ENCODE measurements at regions not wholly inside any gene's neighbourhood (a gene's known extent, or its start where the extent isn't known, plus 50 kb on each side); places are given as distances from the start of the nearest gene placed in this dataset.

DNA sequence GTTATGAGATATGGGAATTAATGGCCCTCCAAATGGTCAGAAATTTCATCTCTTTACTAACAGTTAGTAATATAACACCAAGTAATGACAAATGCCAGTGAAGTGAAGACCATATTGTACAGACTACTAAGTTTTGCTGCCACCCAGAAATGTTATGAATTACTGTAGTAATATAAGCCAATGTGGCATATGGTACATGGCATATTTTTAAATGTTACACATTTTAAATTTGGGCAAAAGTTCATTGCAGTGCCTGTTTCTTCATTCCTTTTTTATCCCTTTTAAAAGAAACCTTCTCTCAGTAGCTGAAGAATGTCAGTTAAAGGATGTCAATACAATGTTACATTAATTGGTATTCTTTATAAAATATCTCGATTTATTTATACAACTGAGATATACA lies 626.5 kb upstream of the SLC8A1 start:
- TF ChIP-seq, protein P1, sequence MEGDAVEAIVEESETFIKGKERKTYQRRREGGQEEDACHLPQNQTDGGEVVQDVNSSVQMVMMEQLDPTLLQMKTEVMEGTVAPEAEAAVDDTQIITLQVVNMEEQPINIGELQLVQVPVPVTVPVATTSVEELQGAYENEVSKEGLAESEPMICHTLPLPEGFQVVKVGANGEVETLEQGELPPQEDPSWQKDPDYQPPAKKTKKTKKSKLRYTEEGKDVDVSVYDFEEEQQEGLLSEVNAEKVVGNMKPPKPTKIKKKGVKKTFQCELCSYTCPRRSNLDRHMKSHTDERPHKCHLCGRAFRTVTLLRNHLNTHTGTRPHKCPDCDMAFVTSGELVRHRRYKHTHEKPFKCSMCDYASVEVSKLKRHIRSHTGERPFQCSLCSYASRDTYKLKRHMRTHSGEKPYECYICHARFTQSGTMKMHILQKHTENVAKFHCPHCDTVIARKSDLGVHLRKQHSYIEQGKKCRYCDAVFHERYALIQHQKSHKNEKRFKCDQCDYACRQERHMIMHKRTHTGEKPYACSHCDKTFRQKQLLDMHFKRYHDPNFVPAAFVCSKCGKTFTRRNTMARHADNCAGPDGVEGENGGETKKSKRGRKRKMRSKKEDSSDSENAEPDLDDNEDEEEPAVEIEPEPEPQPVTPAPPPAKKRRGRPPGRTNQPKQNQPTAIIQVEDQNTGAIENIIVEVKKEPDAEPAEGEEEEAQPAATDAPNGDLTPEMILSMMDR (conservative IDR thresholded peaks at IDR 0.05 in 1 of 2, IDR thresholded peaks at IDR 0.05 in 1 of 2; ENCODE audit: extremely low read depth in 1 of 2, insufficient read depth in 1 of 2, low read depth in 1 of 2, low read length in 2 of 2): no peak
- no peak for TF ChIP-seq EZH2 (IDR thresholded peaks at IDR 0.05; ENCODE audit: borderline replicate concordance, low read length)

Measured in mammary epithelial cell (primary cell).